GM19324 (cell line): ENCODE measurements at regions not wholly inside any gene's neighbourhood (a gene's known extent, or its start where the extent isn't known, plus 50 kb on each side); places are given as distances from the start of the nearest gene placed in this dataset.
A peak's percentile ranks its signal among the peaks of the same experiment; 100 is the strongest.
"Not testable (repeated sequence)": the region's sequence is repeated elsewhere in the genome, so short reads cannot be mapped to it uniquely, and the experiment has no call there.

Source experiments
- ATAC-seq: cut with Tn5 transposase; IDR thresholded peaks from one replicate; pipeline ENCODE4 v1.9.1; 2021; ENCODE audit warnings: mild to moderate bottlenecking, moderate library complexity; ENCODE audit not compliant: unreplicated experiment, low FRiP score

DNA sequence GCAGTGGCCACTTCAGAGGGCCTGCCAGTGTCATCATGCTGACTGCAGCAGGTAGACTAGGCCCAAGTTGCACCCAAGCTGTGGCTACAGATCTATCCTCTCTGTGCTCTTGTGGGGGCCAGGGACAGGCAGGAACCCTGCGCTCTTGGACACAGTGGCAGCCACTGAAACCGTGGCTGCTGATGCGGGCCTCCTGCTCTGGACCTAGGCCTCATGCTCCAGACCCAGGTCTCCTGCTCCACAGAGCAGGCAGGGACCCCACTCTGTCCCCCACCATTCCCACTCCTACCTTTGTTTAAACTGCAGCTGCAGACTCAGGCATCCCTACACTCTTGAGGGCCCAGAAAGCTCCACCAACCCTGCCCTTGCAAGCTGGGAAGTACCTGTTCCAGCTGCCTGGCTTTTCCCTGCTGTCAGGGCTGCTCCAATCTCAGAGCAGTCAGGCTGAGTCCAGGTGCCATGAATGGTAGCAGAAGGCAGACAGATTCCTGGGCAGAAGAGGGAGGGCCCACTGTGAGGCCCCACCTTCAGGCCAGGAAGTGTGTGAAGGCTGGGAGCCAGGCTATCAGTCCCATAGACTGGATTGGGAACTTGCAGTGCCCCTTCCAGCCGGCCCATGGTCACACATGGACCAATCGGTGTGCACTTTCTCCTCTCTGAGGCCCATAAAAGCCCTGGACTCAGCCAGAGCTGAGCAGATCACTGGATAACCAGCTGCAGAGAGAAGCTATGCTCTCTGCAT, 634.0 kb upstream of the SEMA3D start:
- ATAC-seq: no peak

DNA sequence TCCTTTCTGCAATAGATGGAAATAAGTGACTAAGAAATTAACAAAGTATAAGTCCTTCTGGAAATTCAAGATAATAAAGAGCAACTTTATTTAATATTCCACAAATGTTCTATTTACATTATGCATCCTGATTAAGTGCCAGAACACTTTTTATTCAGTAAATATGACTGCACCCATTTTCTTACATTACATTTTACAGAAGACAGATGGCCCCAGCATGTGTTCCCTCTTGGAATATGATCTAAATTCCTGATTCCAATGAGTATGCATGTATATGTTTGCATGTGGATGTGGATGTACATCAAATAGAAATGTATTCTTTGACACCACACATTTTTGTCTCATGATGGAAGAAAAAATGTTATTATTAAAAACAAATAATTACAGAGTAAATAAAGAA, 628.7 kb upstream of the SEMA3D start:
- ATAC-seq: no peak

DNA sequence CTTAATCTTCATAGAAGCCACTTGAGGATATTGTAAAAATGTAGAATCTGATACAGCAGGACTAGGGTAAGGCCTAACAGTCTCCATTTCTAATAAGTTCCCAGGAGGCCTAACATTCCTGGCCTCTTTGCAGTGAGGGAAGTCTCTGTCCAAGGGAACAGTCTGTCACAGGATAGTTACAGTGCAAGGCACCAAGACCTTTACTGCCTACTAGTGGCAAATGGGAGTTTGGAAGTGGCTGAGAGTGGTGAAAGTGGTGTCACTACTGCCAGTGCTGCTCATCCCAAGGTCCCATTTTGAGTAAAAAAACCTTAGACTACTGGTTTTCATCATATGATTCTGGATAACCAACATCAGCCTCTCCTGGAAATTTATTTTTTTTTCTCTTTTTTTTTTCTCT, 619.5 kb upstream of the SEMA3D start:
- ATAC-seq: no peak

DNA sequence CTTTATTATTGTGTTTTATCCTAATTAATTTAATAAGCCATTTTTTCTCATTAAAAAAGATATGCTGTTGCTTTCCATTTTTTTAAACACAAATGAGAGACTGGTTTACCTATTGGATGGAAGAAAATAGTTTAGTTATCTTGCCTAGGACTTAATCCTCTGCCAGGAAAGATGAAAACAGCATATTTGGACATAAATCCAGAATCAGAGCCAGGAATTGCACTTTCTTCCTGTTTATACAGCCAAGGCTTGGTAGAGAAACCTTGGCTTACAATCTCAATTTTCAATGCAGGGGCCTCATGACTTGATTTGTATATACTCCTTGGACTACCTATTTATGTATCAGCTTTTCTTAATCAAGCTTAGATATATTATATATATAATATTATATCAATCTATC, 618.8 kb upstream of the SEMA3D start:
- ATAC-seq: no peak

DNA sequence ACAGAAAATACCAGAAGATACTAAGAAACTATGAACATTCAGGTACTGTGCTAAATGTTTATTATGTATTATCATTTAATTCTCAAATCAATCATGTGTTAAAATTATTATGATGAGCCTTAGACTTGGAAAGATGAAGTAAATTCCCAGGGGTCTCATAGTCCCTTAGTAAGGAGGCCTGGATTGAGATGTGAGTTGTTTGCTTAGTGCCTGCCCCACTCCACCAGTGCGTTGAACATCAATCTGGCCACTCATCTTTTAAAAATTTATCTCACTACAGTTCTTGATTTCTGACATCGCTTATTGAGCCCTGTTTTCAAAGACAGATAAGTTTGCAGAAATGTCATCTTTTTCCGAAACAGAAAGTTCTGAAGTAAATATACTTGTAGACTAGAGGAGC, 618.4 kb upstream of the SEMA3D start:
- ATAC-seq: no peak

DNA sequence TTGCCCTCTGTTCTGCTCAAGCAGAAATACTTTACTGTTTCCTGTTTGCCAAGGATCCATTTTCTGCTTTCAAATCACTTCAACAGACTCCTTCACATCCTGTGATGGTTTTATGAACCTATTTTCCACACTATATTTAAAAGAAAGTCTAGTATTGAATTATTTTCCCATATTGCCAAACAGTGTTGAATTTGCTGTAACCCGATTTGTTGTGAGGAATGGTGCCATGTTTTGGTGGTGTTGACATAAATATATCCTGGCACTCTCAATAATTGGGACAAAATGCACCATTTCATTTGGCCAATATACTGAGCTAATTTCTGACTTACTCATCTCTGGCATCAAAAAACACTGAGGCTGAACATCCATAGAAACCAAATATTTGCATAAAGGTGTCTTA, 615.4 kb upstream of the SEMA3D start:
- no peak for ATAC-seq

DNA sequence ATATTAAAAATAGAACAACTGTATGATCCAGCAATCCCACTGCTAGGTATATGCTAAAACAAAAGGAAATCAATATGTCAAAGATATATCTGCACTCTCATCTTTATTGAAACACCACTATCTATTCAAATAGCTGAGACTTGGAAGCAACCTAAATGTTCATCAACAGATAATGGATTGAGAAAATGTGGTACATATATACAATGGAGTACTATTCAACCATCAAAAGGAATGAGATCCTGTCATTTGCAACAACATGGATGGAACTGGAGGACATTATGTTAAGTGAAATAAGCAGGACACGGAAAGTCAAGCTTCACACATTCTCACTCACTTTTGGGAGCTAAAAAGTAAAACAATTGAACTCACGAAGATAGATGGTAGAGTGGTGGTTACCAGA, 610.1 kb upstream of the SEMA3D start:
- no peak for ATAC-seq

DNA sequence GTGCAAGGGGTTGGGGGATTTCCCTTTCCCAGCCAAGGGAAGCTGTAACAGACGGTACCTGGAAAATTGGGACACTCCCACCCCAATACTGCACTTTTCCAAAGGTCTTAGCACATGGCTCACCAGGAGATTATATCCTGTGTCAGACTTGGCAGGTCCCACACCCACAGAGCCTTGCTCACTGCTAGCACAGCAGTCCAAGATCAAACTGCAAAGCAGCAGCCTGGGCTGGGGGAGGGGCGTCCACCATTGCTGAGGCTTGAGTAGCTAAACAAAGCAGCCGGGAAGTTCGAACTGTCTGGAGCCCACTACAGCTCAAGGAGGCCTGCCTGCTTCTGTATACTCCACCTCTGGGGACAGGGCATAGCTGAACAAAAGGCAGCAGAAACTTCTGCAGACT, 604.2 kb upstream of the SEMA3D start:
- ATAC-seq: not testable (repeated sequence)

DNA sequence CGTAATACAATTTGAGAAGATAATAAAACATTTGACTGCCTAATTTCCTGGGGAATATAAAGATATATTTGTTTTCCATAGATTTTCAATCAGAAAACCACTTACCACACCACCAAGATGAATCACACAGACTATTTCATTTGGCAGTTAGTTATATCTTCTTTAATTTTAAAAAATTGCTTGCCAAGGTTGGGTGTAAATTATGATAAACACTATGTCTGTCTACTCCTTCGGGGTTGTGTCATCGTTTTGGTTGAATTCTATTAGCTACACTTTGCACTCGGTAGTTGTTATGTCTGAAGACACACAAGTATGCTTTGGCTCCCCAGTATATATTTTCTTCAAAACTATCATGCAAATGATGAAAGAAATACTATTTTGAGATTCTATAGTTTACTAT, 594.8 kb upstream of the SEMA3D start:
- no peak for ATAC-seq

DNA sequence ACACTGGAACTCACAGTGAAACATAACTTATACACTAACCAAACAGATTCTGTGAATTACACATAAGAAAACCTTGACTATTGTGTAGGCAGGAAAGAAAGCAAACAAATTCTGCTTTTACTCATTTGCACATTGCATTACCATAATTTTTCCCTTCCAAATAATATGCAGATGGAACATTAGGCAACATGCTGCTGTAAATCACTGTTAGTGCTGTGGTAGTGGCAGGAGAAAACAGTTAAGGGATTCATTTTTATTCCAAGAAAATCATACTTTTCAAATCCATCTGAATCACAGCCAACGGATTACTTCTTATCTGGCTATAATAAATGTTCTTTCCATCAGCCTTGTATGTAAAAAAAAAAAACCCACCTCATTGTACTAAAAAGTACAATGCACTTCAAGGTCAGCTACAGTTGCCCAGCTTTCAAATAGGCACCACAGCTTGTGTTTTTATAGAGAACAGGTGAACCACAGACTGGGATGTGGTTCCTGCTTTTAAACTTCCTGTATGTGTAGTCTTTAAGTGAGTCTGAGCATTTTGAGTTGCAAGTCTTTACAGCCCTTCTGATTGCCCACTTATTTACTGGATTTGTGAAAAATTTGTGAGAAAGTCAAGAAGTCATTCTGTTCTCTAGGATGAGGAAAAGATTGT, 590.0 kb upstream of the SEMA3D start:
- no peak for ATAC-seq

DNA sequence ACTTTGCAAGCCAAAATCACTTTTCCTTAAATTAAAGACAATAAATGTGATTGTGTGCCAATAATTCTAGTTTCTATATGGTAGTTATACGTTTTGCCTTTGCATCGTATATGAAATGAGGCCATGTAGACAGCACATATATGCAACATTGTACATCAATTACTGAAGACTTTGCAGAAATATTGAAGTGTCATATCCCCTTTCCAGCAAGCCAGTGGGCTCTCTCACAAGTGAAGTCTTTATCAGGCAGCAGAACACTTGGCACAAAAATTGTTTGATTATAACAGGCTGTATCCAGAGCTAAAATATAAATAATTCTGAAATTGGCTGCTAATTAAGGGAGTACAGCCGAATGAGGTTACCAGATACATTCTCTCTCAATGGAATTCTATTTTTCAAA, 588.6 kb upstream of the SEMA3D start:
- ATAC-seq: no peak

DNA sequence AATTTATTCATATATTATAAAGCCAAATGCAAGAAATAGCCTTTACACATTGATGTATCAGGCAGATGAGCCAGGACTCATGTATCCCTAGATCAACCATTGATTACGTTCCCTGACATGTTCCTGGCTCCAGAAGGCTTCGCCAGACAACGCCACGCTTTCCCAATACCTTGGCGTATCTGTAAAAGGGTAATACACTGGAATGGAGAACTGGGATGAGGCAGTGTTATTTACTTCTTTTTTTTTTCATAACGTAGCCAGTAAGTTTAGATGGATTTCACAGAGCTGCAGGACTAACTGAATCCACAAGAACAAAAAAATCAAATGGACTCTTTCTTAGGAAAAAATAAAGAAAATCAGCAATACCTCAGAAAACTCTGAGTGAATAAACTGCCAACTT, 588.1 kb upstream of the SEMA3D start:
- no peak for ATAC-seq

DNA sequence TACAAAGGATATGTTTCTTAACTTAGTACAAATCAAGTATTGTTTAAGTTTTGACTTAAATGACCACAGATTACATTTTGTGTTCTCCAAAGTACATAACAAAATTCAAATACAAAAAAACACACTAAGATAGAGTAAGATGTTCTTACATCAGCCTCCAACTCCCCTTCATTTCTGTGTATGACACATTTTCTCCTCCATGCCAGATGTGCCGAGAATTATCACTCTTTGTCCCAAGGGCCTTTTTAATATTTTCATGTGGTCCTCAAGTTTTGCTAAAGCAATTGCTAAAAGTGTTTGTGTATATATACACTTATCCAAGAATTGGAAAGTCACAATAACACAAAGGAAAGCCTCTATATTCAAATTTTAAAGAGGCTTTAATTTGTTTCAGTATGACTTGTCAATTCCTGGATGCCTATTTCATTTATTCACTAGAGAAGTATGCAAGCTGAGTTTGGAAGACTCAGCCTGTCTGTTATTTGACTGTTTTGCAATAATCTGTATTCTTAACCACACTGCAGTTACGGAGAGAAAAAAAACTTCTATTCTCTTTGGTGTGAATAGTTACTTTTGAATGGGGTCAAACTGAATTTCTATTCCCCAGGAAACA, 586.4 kb upstream of the SEMA3D start:
- ATAC-seq: no peak

DNA sequence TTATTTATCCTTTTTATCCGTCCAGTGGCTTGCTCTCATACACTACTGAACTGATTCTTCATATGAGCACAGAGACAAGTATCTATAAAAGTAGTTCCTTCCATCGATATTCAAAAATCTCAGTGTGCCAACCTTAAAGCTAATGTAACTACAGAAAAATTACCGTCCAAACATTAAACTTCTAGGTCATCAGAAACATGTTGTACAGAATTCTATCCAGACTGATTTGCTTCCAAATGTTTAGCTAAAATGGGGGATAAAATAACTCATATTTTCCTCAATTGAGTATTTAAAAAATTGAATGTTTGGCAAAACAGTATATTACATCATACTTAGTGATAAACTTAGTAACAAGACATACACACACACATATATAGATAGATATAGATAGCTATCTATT, 584.7 kb upstream of the SEMA3D start:
- ATAC-seq: no peak

DNA sequence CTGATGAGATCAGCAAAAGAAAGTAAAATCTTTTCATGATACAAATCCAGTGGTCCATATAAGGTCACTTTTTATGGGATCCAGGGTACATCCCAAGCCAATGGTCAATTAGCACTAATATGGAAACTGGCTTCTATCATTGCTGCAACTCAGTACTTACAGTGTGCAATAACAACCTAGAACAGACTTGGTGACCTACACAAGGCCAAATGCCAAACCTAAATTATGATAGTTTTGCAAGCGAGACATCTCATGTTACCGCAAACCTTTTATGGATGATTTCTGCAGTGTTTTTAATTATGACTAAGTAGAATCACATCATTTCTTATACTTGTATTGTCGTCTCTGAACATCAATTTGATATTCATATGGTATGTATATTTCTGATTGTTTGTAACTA, 583.5 kb upstream of the SEMA3D start:
- ATAC-seq: no peak

DNA sequence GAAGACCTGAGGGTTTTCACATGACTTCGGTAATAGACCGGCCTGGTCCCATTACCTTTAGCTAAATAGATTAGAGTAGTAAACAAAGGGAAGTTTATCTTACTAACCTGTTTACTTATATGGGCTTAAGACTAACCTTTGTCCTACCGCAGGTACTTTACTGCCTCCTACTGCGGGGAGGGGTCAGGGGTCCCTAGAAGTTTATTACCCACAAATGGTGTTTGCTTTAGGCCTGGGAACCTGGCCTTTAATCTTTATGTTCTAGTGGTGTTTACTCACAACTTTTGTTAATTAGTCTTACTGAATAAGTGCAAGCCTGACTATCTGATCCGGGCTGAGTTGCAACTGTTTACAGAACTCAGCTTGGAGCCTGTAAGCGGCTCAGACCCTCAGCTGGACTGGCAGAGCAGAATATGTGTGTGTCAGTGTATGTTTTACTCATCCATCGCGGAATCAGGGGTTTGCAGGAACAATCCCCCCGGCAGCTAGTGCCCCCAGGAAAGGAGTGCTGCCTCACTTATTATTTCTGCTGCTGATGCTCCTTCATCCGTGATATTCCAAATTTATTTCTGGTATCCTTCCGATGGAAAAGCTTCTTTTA, 578.9 kb upstream of the SEMA3D start:
- ATAC-seq: no peak

DNA sequence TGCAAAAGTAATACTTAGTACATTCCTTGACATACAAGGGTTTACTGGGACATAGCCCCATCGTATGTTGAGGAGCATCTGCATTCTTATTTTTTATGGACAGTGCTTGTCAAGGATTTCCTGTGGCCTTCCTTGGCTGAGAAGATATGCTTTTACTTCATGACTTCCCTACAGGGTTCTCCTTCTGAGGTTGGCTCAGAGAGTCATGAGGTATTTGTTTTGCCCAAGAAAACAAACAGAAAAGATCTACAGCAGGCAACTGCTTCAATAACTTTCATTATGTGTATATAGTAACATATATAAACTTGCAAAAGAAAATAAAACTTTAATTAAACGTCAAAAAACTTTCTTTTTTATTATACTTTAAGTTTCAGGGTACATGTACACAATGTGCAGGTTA, 577.2 kb upstream of the SEMA3D start:
- ATAC-seq: no peak

DNA sequence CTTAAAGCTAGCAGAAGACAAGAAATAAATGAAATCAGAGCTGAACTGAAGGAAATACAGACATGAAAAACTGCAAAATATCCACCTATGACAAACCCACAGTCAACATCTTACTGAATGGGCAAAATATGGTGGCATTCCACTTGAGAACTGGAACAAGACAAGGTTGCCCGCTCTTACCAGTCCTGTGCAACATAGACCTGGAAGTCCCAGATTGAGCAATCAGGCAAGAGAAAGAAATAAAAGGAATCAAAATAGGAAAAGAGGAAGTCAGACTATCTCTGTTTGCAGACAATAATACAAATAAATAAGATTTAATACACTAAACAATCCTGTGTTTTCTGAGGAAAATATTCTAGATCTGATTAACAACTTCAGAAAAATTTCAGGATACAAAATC, 570.5 kb upstream of the SEMA3D start:
- ATAC-seq: no peak

DNA sequence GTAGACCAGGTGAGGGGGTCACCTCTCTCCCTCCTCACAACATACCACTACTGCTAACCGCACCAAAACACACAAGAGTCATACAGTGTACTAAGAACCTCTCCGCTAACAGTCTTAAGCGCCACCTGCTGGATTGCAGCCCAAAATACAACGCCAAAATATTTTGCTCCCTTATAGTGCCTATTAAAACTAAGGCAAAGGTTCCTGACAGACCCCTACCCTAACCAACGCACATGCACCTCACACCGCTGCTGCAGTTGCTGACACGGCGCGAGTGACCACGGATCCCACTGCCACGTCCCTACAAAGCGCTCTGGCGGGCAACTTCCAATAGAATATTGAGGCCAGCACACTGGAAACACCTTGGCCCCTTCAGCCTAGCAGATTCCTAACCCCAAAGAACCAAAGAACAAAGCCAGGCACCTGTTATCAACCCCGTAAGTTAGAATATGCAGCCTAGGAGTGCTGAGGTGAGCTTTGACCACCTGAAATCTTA, 563.6 kb upstream of the SEMA3D start:
- ATAC-seq: peak; percentile 92

DNA sequence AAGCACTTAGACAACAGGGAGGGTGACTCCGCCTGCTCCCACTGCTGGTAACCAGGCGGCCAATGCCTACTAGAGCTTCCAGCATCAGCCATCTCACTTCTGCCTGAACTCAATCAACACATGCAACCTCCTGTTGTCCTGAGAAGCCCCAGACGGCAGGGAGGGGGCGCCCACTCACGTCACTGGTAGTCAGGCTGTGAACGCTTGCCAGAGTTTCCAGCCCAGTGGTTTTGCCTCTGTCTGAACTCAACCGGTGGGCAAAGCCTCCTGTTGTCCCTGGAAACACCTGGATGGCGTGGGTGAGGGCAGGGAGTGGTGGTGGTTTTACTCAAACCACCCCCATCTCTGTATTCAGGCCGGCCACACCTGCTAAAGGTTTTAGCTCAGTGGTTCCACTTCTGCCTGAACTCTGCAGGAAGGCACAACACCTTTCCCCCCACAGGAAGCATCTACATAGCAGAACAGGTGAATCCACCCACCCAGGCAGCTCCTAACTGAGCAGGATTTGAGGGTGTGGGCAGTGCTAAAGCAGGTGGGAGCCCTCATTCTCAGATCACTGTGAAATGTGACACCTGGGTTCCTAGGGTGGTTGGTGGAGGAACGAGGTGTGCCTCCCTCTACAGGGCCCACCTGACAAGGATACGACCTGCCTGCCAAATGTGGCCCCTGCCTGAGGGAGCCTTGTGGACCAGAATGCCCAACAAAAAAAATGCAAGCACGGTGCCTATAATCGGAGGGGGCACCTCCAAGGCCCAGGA, 563.0 kb upstream of the SEMA3D start:
- ATAC-seq: no peak

DNA sequence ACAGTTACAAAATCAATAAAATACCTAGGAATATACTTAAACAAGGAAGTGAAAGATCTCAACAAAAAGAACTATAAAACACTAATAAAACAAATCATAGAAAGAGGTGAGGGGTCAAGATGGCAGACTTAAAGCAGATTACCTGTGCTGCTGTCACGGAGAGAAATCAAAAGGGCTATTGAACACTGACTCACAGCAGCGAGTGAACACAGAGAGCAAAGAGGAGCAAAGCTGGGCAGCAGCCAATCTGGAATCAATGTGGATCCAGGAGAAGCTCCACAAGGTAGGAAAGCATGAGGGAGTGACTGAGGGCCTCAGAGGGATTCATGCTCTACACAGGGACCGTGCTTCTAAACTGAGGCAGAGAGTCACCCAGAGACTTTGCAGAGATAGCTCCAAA, 562.0 kb upstream of the SEMA3D start:
- ATAC-seq: no peak
